ENCODE measurements at regions not wholly inside any gene's neighbourhood (a gene's known extent, or its start where the extent isn't known, plus 50 kb on each side); places are given as distances from the start of the nearest gene placed in this dataset.

DNA sequence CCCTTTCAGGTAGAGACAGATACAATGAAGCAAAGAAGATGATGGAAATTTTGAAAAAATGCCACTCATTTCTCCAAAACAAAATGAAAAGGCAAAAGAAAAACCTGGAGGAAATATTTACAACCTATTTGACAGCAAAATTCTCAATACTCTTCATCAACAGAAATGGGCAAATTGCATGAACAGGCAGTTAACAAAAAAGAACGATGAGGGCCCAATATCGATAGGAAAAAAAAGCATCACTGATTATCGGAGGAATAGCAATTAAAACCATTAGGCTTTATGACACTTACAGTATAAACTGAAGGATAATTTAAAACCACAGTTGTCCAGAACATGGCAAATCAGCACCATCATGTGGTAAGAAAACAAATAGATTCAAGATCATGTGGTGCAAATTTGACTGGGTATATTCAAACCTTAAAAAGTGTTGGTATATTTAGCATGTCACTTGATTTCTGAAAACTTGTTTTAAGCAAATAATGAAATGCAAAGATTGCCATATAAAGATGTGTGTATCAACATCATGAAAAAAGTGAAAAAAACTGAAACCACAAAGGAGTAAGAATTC is 222.9 kb downstream of the BRD1 start:
- DNase-seq (no peak), ATAC-seq (replicated peaks) (no peak)
- Mint-ChIP-seq H3K4me1 (peaks cover 0 to 5% of the 10 kb centered on the region in 2 donors), H3K4me3 (no peak overlapping the region), H3K9me3 (peaks cover 10 to 13% of the 10 kb centered on the region in 2 donors), H3K36me3 (peaks cover 44 to 48% of the 10 kb centered on the region in 2 donors), H3K27me3 (no peaks in the 10 kb centered on the region), H3K27ac (no peak overlapping the region)

DNA sequence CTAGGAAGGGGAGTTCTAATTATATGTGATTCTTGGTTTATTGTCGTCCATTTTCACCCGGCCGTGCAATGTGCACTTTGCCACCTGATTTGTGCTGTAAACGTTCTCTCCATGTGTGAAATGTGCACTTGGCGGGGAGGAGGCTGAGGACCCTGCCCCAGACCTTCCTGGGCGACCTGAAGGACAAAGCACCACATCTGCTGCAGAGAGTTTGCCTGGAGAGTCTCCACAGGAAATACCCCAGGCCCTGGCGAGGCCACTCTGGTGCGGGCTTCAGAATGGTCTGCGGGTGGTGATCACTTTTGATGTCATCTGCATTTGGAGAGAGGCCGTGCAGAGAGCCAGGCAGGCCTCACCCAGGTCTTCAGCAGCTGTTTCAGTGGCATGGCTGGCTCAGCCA is 224.7 kb downstream of the BRD1 start:
- ATAC-seq (replicated peaks) (no peak), DNase-seq (no peak)
- H3K9me3 Mint-ChIP-seq = peaks cover 10 to 13% of the 10 kb centered on the region in 2 donors
- no peak overlapping the region for H3K4me3 Mint-ChIP-seq
- H3K4me1 Mint-ChIP-seq = peaks cover 0 to 5% of the 10 kb centered on the region in 2 donors
- H3K27me3 Mint-ChIP-seq = no peaks in the 10 kb centered on the region
- H3K27ac Mint-ChIP-seq = no peak overlapping the region
- peaks cover 39 to 40% of the 10 kb centered on the region in 2 donors for H3K36me3 Mint-ChIP-seq

DNA sequence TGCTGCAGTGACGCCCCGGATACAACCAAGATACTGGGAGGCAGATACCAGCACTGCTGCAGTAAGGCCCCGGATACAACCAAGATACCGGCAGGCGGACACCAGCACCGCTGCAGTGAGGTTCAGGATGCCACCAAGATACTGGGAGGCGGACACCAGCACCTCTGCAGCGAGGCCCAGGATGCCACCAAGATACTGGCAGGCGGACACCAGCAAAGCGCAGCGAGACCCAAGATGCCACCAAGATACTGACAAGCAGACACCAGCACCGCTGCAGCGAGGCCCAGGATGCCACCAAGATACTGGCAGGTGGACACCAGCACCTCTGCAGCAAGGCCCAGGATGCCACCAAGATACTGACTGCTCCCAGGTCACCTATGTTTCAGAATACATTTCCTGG is 225.2 kb downstream of the BRD1 start:
- H3K36me3 Mint-ChIP-seq = peaks cover 35% of the 10 kb centered on the region in 2 donors
- H3K4me1 Mint-ChIP-seq = peaks cover 0 to 5% of the 10 kb centered on the region in 2 donors
- H3K4me3 Mint-ChIP-seq = no peak overlapping the region
- ATAC-seq (replicated peaks) (no peak), DNase-seq (no peak)
- peaks cover 10 to 13% of the 10 kb centered on the region in 2 donors for H3K9me3 Mint-ChIP-seq
- H3K27me3 Mint-ChIP-seq = no peaks in the 10 kb centered on the region
- H3K27ac Mint-ChIP-seq = no peak overlapping the region

DNA sequence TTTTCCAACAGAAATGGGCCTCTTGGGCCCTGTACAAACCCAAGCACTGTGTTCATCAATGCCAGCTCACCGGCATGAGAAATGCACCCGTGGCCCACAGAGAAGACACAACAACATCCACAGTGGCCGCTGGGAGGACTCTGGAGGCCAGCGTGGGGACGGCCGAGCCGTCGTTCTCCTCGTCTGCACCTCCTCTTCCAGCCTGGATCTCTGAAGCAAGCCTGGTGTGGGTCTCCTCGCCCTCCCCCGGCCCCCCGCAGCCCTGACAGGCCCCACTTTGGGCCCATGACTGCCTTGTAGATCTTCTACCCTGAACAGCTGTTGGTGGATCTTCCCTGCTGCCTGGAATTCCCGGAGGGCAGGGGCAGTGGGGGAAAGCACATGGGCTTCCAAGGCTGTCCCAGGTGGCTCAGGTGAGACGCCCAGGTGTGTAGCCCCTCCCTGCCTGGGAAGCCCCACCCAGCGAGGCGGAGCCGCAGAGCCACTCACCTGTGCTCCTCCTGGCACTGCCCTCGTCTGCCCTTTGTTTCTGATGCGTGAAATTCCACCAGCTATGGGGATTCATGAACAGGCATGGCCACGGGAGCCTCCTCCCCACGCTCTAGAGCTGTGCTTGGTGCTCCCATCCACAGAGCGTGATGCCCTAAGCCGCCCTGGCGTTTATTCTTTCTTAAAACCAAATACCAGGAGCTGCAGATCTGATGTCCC is 225.9 kb downstream of the BRD1 start:
- Mint-ChIP-seq H3K36me3 (peaks cover 29 to 30% of the 10 kb centered on the region in 2 donors), H3K4me3 (no peak overlapping the region), H3K9me3 (peaks cover 8 to 13% of the 10 kb centered on the region in 2 donors), H3K4me1 (peaks cover 0 to 5% of the 10 kb centered on the region in 2 donors), H3K27ac (no peak overlapping the region), H3K27me3 (no peaks in the 10 kb centered on the region)
- ATAC-seq (replicated peaks) (no peak), DNase-seq (no peak)

DNA sequence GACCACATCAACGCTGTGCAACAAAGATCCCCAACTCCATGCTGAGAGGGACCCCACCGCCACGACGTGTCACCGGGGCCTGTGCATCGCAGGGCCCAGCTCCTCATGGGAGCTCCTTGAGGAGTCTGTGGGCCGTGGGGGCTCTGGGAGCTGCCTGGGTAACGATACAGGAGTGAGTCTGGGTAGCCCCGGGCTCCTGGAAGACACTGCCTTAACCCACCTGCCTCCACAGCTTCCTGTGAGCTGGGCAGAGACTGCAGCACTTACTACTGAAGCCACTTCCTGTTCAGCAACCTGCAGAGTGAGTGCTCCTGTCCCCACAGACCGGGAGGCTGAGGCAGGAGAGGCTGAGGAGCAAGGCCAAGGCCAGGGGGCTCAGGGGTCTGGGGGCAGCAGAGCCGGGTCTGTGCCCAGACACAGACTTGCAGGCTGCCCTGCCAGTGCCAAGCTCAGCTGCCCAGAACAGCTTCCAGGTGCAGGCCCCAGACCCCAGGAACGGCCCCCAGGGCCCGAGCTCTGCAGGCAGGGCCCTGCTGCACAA is 226.7 kb downstream of the BRD1 start:
- Mint-ChIP-seq H3K4me3 (no peak overlapping the region), H3K36me3 (peaks cover 29 to 30% of the 10 kb centered on the region in 2 donors), H3K9me3 (peaks cover 8 to 13% of the 10 kb centered on the region in 2 donors), H3K27me3 (no peaks in the 10 kb centered on the region), H3K4me1 (peaks cover 0 to 5% of the 10 kb centered on the region in 2 donors), H3K27ac (no peak overlapping the region)
- ATAC-seq (replicated peaks) (no peak), DNase-seq (no peak)

DNA sequence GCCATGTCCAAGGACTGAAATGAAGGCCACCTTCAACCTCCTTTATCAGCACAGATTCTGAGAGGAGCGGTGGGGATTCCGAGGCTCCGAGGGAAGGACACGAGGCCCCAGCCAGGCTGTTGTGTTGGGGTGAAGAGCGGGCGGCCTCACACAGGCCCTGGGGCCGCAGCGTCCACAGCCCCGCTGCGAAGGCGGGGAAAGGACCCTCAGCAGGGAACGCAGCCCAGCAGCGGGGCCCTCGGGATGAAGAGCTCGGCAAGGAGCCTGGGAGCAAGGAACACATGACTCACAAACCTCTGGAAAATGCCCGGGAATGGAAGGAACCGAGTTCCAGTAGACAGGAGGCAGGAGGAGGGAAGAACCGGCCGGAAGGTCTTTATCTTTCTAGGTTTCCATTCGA is 227.2 kb downstream of the BRD1 start:
- no peak for DNase-seq
- no peak overlapping the region for H3K27ac Mint-ChIP-seq
- peaks cover 28 to 30% of the 10 kb centered on the region in 2 donors for H3K36me3 Mint-ChIP-seq
- H3K9me3 Mint-ChIP-seq = peaks cover 8 to 12% of the 10 kb centered on the region in 2 donors
- H3K4me1 Mint-ChIP-seq = peaks cover 0 to 5% of the 10 kb centered on the region in 2 donors
- no peaks in the 10 kb centered on the region for H3K27me3 Mint-ChIP-seq
- no peak for ATAC-seq (replicated peaks)
- no peak overlapping the region for H3K4me3 Mint-ChIP-seq

DNA sequence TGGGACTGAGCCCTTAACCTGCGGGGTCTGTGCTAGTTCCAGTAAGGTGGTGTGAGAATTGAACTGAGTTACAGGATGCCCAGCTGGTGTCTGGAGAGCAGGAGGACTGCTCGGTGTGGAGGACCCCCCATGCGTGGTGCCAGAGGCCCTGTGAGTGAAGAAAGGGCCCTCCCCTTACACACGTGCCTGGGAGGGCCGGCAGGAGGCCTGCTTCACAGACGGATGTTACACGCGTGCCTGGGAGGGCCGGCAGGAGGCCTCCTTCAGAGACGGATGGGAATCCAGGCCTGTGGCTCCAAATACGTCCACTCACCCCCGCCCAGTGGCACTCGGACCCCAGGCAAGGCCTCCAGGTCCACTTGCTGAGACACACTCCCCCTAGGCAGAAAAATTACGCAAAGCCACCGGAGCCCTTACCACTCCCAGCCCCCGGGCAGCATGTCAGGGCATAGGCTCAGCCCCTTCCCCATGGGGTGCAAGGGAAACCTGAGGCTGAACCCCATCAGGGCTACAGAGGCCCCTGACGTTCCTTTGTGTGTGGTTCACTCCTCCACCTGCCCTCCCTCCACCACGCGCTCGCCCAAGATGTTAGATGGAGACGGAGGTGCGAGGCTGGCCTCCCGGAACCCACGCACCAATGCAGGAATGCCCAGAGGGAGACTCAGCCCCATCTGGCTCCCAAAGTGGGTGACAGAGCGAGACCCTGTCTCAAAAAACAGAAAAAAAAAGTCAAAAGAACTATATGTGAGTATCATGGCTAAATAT is 227.8 kb downstream of the BRD1 start:
- Mint-ChIP-seq H3K4me1 (peaks cover 0 to 5% of the 10 kb centered on the region in 2 donors), H3K9me3 (peaks cover 6% of the 10 kb centered on the region in 2 donors), H3K27ac (no peak overlapping the region), H3K27me3 (no peaks in the 10 kb centered on the region), H3K4me3 (no peak overlapping the region), H3K36me3 (peaks cover 22 to 26% of the 10 kb centered on the region in 2 donors)
- DNase-seq (no peak), ATAC-seq (replicated peaks) (no peak)

DNA sequence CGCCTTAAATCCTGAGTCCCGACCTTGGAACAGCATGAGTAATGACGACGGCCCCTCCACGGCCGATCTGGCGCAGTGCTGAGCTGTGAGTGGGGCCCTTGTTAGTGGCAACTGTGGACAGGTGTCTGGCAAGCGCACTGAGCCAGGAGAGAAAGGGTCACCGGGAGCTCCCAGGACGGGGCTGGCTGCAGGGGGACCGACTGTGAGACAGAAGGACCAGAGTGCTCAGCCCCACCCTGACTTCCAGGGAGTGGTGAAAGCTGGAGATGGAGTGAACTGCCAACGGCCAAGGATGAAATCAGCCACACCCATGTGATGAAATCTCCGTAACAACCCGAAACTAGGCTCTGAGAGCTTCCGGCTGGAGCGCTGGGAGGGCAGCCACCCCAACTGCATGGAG is 228.6 kb downstream of the BRD1 start:
- peaks cover 0 to 5% of the 10 kb centered on the region in 2 donors for H3K4me1 Mint-ChIP-seq
- ATAC-seq (replicated peaks) = no peak
- no peak overlapping the region for H3K27ac Mint-ChIP-seq
- peaks cover 18 to 19% of the 10 kb centered on the region in 2 donors for H3K36me3 Mint-ChIP-seq
- no peaks in the 10 kb centered on the region for H3K27me3 Mint-ChIP-seq
- H3K9me3 Mint-ChIP-seq = peaks cover 0 to 2% of the 10 kb centered on the region in 2 donors
- no peak for DNase-seq
- H3K4me3 Mint-ChIP-seq = no peak overlapping the region

DNA sequence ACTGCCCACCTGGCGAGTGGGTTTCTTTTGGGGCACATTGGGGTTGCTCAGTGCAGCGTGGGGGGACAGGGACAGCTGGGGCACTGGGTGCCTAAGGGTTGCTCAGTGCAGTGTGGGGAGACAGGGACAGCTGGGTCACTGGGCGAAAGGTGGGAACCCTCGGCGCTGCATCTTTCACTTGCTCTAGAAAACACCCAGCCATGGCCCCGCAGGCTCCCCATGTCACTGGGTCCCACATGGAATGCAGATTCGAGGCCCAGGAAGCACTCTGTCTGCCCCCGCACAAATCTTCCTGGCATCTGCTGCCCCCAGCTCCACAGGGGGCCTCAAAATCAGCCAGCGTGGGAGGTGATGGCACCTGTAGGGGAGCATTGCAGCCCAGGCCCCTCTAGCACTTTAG is 229.3 kb downstream of the BRD1 start:
- Mint-ChIP-seq H3K4me3 (no peak overlapping the region), H3K27ac (no peak overlapping the region), H3K4me1 (peaks cover 0 to 5% of the 10 kb centered on the region in 2 donors), H3K9me3 (no peaks in the 10 kb centered on the region), H3K27me3 (no peaks in the 10 kb centered on the region), H3K36me3 (peaks cover 13 to 15% of the 10 kb centered on the region in 2 donors)
- DNase-seq (no peak), ATAC-seq (replicated peaks) (no peak)

DNA sequence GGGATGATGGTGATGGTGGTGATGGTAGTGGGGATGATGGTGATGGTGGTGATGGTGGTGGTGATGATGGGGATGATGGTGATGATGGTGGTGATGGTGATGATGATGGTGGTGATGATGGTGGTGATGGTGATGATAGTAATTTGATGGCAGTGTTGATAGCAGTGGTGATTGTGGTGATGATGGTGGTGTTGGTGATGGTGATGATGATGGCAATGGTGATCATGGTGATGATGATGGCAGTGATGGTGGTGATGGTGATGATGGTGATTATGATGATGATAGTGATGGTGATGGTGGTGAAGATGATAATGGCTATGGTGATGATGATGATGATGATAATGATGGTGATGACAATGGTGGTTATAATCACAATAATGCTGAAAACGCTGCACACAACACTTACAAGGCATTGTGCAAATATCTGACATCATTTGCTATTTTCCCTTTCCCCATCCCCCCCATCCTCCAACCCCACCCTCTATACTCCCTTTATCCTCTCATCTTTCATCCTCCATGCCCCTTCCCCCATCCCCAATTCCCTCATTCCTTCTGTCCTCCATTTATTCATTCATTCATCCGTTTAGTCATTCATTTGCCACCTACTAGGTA is 230.1 kb downstream of the BRD1 start:
- Mint-ChIP-seq H3K4me1 (peaks cover 0 to 5% of the 10 kb centered on the region in 2 donors), H3K36me3 (peaks cover 6 to 13% of the 10 kb centered on the region in 2 donors), H3K9me3 (no peaks in the 10 kb centered on the region), H3K27me3 (no peaks in the 10 kb centered on the region), H3K27ac (no peak overlapping the region), H3K4me3 (no peak overlapping the region)
- no peak for ATAC-seq (replicated peaks)
- DNase-seq = no peak

DNA sequence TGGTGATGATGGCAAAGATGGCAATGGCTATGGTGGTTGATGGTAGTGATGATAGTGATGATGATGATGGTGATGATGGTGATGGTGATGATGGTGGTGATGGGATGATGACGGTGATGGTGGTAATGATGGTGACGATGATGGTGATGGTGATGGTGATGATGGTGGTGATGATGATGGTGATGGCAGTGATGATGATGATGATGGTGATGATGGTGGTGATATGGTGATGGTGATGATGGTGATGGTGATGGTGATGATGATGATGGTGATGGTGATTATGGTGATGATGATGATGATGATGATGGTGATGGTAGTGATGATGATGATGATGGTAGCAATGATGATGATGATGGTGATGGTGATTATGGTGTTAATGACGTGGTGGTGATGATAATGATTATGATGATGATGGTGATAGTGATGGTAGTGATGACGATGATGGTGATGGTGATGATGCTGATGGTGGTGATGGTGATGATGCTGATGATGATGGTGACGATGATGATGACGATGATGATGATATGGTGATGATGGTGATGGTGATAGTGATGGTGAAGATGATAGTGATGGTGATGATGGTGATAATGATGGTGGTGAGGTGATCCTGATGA is 232.1 kb downstream of the BRD1 start:
- peaks cover 0 to 5% of the 10 kb centered on the region in 2 donors for H3K4me1 Mint-ChIP-seq
- peaks cover 6 to 9% of the 10 kb centered on the region in 2 donors for H3K36me3 Mint-ChIP-seq
- no peak overlapping the region for H3K4me3 Mint-ChIP-seq
- H3K9me3 Mint-ChIP-seq = no peaks in the 10 kb centered on the region
- ATAC-seq (replicated peaks) = no peak
- DNase-seq = no peak
- H3K27me3 Mint-ChIP-seq = no peaks in the 10 kb centered on the region
- no peak overlapping the region for H3K27ac Mint-ChIP-seq

DNA sequence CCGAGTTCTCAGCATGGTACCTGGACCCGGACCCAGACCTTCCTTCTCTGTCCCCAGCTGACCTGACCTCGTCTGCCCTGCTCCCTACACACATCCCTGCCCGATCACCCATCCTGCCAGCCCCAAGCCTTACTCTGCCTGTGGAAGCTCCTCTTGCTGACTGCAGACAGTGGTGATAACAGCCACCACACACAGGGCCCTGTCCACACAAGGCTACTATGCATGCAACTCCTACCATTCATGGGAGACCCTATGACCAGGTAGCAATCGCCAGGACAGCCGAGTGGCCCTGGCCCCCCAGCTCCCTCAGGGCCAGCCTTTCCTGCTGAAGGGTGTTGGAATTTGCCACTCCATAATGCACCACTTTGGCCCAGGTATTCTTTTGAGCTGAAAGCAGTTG is 233.6 kb downstream of the BRD1 start:
- no peaks in the 10 kb centered on the region for H3K27me3 Mint-ChIP-seq

DNA sequence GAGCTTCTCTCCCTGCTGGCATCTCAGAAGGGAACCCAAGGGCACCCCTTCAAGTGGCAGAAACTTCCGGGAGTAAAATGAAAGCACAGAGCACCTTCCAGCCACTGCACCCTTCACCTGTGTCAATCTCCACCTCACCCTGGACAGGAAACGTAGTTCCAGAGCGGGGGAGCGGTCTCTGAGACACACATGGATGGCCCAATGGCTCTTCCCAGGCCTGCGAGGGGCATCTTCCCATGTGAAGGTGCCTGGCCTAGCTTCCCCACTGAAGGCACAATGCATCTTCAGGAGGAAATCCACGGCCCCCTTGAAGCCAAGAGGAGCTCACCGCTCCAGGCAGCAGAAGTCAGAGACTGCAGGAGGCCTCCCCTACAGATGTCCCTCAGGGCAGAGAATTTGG is 234.2 kb downstream of the BRD1 start:
- Mint-ChIP-seq H3K27ac (no peak overlapping the region), H3K9me3 (no peaks in the 10 kb centered on the region), H3K4me3 (no peak overlapping the region), H3K36me3 (peaks cover 6 to 7% of the 10 kb centered on the region in 2 donors), H3K4me1 (no peaks in the 10 kb centered on the region), H3K27me3 (no peaks in the 10 kb centered on the region)
- no peak for DNase-seq
- no peak for ATAC-seq (replicated peaks)

More for the DNA sequence above, 233.6 kb downstream of the BRD1 start:
- ATAC-seq (replicated peaks) = no peak
- H3K4me1 Mint-ChIP-seq = no peaks in the 10 kb centered on the region
- H3K36me3 Mint-ChIP-seq = peaks cover 6 to 7% of the 10 kb centered on the region in 2 donors
- no peak overlapping the region for H3K4me3 Mint-ChIP-seq
- DNase-seq = no peak
- no peak overlapping the region for H3K27ac Mint-ChIP-seq
- H3K9me3 Mint-ChIP-seq = no peaks in the 10 kb centered on the region
